Gastroesophageal sphincter (tissue), 3 donors: ENCODE measurements at regions not wholly inside any gene's neighbourhood (a gene's known extent, or its start where the extent isn't known, plus 50 kb on each side); places are given as distances from the start of the nearest gene placed in this dataset.

Experiments used
- CTCF ChIP-seq, 4 experiments: fragments of 200-600 bp in 2 of 4; fragments of 450-650 bp in 2 of 4; sonication (generic) in 1 of 4; IDR thresholded peaks; one replicate each; pipeline ENCODE4 v1.5.1; 2017 to 2019; ENCODE audit warnings: antibody characterized with exemption in 4 of 4, mild to moderate bottlenecking in 2 of 4, moderate library complexity in 2 of 4
- EP300 ChIP-seq: sonication (generic); formaldehyde crosslinking; IDR thresholded peaks from one replicate; pipeline ENCODE4 v1.6.1; 2017; ENCODE audit warnings: antibody characterized with exemption, mild to moderate bottlenecking
- POLR2A ChIP-seq, 2 donors: fragments of 450-650 bp; IDR thresholded peaks; one replicate each; pipeline ENCODE4 v1.6.1; 2017; ENCODE audit warnings: antibody characterized with exemption in 2 of 2, mild to moderate bottlenecking in 2 of 2, moderate library complexity in 1 of 2
- POLR2AphosphoS5 ChIP-seq: sonication (generic); formaldehyde crosslinking; IDR thresholded peaks from one replicate; pipeline ENCODE4 v1.6.1; 2017; ENCODE audit warnings: antibody characterized with exemption

DNA sequence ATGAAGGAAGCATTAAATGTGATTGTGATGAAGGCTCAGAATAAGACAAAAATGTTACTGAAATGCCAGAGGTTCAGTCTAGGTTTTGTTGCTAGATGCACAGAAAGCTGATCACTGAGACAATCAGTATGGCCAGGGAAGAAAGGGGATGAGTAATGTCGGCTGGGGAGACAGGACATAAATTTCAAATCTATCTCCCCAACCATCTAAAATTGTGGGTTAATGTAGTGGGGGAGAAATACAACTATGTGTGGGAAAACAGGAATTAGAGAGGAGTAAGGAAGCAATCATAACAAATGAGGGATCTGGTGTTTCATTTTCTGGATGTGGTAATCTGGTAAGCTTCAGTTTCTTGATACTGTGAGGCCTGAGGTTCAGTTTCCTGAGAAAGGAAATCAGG is 1111.0 kb downstream of the XPNPEP1 start:
- TF ChIP-seq EP300 (no peak), CTCF (IDR thresholded peaks at IDR 0.05) (no peak), POLR2A (IDR thresholded peaks at IDR 0.05) (no peak), POLR2AphosphoS5 (no peak)
